GM18519 (cell line): ENCODE measurements at regions not wholly inside any gene's neighbourhood (a gene's known extent, or its start where the extent isn't known, plus 50 kb on each side); places are given as distances from the start of the nearest gene placed in this dataset.
"Not testable (repeated sequence)": the region's sequence is repeated elsewhere in the genome, so short reads cannot be mapped to it uniquely, and the experiment has no call there.

Experiments used
- ATAC-seq: cut with Tn5 transposase; IDR thresholded peaks from one replicate; pipeline ENCODE4 v1.9.1; 2021; ENCODE audit warnings: mild to moderate bottlenecking, moderate library complexity; ENCODE audit not compliant: unreplicated experiment, low FRiP score

DNA sequence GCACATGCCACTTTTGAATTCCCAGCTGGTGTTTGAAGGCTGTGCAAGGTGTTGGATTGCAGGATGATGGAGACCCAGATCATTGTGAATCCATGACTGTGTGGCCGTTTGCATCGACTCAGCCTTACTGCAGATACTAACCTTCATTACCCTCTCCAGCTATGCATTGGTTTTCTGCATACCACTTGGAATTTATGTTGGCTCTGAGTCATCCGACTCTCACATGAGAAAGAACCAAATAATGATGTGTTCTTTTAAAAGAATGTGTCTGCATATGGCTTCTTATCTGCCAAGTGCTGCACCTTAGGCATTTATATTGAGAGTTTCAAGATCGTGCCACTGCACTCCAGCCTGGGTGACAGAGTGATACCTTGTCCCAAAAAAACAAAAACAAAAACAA lies 106.7 kb upstream of the PRKX start:
- ATAC-seq = no peak

DNA sequence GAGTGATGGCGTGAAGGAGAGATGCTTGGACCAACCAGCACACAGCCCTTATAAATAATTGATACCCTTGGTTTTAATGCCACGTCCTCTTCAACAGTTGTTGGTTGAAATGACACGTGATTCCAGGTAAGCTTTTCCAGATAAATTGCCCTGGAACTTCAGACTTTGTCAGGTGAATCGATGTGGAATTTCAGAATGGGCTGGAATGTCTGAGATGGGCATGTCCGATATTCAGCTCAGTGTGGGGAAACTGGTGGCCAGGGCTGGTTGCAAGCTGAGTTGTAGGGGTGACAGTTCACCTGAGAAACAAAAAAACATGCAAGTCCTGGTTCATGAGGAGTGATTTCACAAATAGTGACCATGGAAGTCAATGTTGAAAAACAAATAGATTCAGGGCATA lies 104.0 kb upstream of the PRKX start:
- ATAC-seq = not testable (repeated sequence)

DNA sequence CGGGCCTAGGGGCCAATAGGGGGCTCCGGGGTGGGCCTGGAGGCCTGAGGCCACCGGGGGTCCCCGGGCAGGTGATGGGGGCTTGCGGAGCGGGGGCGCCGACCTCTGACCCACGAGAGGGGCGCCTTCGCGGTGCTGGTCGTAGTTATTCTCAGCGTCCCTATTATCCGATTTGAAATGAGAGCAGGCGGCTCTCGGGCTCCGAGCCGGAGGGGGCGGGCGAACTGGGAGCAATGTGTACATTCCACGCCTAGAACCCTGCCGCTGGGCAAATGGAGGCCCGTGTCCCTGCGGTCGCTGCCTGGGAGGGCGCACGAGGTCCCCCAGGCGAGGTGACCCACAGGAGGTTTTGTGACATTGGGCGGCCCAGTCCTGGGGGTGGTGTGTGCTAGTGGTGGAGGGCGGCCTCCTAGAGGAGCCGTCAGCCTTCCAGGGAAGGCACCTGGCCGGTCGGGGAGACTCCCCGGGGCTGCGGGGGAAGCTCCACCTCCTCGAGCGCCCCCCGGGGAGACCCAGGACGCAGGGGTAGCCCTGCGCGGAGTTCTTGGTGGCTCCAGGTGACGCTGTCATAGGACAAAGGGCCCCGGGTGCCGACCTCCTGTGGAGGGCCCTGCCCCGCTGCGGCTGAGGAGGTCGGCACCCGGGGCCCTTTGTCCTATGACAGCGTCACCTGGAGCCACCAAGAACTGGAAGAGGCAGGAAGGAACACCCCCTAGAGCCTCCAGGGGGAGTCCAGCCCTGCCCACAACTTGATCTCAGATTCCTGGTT lies 102.6 kb upstream of the PRKX start:
- ATAC-seq = no peak

DNA sequence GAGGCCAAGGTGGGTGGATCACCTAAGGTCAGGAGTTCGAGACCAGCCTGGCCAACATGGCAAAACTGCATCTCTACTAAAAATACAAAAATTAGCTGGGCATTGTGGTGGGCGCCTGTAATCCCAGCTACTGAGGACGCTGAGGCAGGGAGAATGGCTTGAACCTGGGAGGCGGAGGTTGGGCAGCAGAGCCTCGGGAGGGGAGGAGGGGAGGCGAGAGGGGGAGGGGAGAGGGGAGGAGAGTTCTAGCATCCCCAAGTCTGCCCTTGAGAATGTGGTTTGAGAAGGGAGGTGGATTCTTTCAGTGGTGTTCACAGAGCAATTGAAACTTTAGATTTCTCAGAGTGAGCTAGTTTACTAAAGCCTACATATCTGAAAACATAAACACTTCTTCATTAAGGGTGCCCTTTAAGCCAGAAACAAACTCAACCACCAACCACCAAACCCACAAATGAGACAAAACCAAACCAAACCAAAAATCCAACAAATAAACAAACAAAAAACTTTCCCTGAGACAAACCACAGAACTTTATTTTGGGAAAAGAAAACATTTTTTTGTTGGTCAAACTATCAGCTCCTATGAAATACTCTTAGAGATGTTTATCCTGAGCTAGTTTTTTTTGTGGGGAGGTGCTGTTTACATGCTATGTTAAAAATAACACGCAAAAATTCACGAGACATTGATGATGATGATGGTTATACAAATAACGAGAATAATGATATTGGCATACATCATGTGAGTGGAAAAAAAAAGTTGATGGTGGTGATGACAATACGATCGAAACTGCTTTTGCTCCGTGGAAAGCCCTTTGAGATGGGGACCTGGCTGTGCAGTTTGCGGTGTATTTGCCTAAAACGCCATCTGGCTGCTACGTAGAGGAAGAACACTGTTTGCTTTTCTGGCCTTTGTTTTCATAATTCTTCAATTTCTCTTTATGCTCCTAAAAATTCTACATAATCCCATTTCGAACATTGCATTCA lies 98.2 kb upstream of the PRKX start:
- peak; percentile 29 for ATAC-seq

DNA sequence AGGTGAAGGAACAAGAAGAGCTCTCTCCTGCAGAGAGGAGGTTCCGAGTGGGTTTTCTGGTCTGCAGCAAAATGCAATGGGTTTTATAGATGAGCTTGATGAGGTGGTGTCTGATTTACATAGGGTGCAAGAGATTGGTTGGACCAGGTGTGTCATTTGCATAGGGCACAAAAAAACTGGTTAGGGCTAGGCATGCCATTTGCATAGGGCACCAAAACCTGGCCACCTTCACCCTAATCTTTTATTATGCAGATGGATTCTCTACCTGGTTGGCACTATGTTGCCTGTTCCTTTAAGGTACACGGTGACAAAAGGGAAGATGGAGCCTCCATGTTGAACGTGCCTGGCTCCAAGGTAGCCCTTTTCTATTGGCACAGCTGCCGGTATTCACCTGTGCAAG lies 94.5 kb upstream of the PRKX start:
- no peak for ATAC-seq

DNA sequence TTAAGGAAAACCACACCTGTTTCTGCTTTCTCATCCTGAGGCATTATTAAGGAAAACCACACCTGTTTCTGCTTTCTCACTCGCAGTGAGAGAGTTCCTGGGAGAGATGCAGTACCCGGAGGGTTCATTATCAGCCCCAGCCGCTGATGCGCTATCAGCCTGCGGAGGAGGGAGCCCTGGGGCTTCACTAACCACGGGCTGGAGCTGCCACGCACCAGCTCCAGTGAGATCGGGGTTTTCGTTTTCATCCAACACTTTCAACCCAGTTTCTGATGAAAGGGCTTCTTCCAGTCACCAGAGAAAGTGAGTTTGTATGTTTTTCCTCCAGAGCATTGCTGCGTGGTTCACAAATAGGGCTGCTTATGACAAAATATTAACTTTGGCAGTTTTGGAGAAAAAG lies 93.2 kb upstream of the PRKX start:
- no peak for ATAC-seq

DNA sequence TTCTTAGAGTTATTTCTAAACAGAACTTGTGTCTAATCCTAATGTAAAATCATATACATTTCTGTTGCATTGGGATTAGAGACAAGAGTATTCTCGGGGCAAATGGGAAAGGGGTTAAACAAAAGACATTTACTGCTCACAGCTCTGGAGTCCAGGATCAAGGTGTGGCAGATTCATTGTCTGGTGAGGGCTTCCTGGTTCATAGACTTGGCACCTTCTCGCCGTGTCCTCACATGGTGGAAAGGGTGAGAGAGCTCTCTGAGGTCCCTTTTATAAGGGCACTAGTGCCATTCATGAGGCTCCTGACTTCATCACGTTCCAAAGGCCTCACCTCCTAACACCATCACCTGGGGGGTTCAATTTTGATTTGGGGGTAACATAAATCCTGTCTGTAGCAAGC lies 90.3 kb upstream of the PRKX start:
- ATAC-seq = no peak

DNA sequence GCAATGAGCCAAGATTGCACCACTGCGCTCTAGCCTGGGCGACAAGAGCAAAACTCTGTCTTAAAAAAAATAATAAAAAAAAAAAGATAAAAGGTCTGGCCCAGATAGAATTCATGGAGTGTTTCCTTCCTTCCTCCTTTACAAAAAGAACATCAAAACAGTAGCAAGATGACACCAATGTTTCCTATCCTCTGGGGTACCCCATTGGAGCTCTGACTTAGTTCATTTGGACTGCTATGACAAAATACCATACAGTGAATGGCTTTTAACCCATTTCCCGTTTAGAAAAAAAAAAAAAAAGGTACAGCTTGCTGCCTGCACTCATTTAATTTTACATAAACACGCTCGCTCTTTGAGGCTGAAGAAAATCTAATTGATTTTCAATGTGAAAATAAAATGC lies 89.9 kb upstream of the PRKX start:
- no peak for ATAC-seq

DNA sequence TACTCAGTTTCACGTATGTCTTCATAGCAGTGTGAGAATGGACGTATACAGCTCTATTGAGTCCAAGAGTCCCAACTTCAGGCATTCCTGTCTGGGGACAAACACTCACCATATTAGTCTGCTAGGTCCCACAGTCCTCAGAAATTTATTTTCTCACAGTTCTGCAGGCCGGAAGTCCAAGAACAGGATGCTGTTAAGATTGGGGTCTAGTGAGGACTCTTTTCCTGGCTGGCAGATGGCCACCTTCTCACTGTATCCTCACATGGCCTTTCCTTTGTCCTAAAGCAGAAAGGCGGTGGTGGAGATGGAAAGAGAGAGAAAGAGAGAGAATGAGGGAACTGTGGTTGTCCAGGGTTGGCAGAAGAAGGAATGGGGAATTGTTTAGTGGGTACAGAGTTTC lies 82.0 kb upstream of the PRKX start:
- not testable (repeated sequence) for ATAC-seq

DNA sequence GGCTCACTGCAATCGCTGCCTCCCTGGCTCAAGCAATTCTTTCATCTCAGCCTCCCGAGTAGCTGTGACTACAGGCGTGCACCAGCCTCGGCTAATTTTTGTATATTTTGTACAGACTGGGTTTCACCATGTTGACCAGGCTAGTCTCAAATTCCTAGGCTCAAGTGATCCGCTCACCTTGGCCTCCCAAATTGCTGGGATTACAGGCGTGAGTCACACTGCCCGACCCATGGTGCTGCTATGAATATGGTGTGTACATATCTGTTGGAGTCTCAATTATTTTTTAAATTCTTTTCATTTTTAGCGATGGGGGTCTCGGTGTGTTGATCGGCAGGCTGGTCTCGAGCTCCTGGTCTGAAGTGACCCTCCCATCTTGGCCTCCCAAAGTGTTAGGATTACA lies 78.0 kb upstream of the PRKX start:
- no peak for ATAC-seq

DNA sequence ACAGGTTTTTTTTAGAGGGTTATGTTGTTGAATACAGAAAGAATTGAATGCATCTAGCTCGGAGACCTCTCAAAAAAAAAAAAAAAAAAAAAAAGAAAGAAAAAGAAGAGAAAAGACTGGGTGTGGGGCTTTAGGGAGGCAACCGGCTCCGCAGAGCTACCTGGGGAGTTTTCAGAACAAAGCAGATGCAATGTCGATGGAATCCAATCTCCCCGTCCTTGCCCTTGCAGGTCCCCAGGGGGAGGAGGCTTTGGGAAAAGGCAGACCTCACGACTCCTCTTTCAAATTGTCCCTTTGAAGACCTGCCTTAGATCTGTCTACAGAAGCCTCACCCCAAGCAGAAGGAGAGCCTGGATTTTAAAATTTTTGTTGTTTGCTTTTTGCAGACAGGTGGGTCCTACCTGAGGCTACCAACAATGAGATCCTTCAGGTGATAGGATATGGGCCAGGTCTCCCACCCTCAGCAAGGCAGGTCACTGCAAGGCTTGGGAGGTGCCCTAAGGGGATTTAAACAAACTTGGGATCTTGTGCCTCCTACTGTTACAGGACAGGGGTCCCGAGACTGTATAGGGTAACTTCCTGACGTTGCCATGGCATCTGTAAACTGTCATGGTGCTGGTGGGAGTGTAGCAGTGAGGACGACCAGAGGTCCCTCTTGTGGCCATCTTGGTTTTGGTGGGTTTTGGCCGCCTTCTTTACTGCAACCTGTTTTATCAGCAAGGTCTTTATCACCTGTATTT lies 75.2 kb upstream of the PRKX start:
- no peak for ATAC-seq

DNA sequence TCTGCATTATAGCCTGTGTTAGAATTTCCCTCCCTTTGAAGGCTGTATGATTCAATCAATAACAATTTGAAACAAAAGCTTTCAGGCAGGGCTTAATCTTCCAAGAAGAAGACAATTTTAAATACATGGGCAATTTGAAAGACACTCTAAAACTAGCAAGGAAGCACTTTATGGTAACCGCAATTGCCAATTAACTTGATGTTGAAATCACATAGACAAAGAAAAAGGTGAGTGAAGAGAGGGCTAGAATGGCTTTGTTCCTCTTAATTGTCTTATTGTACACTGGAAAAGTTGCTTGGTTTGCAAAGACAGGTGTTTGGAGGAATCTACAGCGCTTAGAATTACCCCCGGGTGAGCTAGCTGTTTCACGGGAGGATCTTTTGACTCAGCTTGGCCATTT lies 74.4 kb upstream of the PRKX start:
- no peak for ATAC-seq

DNA sequence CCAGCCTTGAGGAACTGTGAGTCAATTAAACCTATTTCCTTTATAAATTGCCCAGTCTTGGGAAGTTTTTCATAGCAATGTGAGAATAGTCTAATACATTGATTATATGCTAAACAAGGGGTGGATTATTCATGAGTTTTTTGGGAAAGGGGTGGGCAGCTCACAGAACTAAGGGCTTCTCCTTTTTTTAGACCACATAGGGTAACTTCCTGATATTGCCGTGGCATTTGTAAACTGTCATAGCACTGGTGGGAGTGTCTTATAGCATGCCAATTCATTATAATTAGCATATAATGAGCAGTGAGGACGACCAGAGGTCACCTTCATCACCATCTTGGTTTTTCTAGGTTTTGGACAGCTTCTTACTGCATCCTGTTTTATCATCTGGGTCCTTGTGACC lies 72.4 kb upstream of the PRKX start:
- ATAC-seq = not testable (repeated sequence)

DNA sequence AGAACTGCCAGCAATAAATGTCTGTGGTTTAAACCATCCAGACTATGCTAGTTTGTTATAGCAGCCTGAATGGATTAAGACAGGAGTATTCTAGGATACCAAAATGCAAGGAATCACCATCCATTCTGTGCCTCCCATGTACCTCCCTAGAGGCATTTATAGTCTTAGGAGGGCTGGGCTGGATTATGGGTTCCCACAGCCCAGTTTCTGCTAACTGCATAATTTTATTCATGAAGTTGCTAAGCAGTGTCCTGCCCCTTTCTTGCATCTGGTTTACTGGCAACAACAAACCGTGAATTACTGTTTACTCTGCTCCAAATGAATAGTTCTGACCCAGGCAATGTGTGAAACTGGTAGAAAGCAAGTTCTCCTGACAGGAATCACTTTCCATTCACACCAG lies 67.1 kb upstream of the PRKX start:
- no peak for ATAC-seq

DNA sequence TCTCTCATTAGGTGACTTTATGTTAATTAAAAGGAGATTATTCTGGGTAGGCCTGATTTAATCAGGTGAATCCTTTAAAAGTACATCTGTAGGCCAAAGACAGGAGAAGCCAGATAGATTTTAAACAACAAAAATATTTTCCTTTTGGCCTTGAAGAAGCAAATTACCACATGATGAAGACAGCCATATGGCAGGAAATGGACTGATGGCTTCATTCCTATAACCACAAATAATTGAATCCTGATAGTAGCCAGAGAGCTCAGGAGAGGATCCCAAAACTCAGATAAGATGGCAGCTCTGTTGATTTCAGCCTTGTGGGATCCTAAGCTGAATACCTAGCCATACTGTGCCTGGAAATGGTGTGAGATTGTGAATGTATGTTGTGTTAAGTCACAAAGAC lies 66.1 kb upstream of the PRKX start:
- ATAC-seq = no peak

DNA sequence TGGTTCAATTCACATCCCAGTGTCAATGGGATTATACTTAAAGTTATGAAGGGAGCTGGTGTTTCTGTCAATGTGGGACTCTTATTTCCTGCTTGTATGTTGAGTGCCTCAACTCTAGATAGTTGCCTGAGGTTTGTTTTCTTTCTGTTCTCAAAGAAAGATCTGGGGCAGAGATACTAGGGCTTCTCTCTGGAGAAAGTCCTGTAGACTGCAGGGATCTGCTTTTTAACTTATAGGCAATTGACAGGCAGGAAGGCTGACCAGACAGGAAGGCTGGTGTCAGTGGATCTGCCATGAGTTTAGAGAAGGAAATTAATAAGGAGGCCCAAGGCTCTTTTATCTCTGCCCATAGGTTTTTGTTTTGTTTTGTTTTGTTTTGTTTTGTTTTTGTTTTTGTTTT lies 64.0 kb upstream of the PRKX start:
- no peak for ATAC-seq

DNA sequence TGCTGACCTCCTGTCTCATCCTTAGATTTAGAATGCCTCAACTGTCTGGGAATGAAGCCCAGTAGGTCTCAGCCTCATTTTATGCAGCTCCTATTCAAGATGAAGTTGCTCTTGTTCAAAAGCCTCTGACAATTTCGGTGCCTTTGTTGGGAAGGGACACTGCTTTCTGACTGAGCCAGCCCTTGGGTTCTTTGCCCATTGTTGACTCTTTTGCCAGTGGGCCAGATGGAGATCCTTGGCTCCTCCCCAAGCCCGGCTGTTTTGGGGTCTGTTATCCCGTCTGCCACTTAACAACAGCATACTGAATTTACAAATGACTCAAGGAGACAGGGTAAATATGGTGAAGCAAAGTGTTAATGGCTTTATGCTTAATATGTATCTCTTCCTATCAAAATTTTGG lies 58.3 kb upstream of the PRKX start:
- ATAC-seq = no peak

DNA sequence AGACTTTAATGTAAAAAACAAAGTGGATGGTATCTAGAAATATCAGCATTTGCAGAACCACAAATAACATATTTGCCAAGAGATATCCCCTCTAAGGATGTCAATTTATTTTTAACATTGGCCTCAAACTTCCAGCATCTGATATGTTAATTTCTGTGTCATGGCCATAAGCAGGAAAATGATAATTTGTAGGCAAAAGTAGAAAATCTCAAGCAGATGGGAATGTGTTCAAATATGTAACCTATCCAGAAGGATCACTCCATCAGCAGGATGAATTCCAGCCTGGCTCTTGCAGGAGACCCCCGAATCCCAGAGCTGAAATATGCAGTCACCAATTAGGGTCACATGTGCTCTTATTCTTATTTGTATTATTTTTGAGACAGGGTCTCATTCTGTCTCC lies 55.4 kb upstream of the PRKX start:
- ATAC-seq = no peak
